Muscle of arm (tissue), 1 donor: ENCODE measurements at regions not wholly inside any gene's neighbourhood (a gene's known extent, or its start where the extent isn't known, plus 50 kb on each side); places are given as distances from the start of the nearest gene placed in this dataset.
"Not testable (repeated sequence)": the region's sequence is repeated elsewhere in the genome, so short reads cannot be mapped to it uniquely, and the experiment has no call there.

ENCODE experiments used
- DNase-seq: peaks from one replicate; pipeline ENCODE4 v3.0.0-alpha.2; 2013

DNA sequence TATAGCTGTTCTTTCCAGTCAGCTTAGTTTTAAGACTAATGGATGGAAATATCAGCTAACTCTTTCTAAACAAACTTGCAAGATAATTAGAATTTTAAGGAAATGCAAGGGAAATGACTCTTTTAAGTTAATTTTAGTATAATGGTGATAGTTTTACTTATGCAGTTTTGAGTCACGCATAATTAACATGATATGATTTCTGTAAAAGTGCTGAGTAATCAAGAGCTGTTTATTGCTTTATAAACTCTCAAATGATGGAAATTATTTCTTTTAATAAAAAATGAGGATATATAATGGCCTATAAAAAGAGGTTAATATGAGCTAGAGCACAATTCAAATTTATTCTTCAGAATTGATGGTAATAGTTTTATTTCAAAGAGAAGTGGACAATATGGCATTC lies 385.9 kb downstream of the GLUD2 start:
- DNase-seq: no peak

DNA sequence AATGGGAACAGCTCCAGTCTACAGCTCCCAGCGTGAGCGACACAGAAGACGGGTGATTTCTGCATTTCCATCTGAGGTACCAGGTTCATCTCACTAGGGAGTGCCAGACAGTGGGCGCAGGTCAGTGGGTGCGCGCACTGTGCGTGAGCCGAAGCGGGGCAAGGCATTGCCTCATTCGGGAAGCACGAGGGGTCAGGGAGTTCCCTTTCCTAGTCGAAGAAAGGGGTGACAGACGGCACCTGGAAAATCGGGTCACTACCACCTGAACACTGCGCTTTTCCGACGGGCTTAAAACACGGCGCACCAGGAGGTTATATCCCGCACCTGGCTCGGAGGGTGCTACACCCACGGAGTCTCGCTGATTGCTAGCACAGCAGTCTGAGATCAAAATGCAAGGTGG lies 390.3 kb downstream of the GLUD2 start:
- DNase-seq: not testable (repeated sequence)

DNA sequence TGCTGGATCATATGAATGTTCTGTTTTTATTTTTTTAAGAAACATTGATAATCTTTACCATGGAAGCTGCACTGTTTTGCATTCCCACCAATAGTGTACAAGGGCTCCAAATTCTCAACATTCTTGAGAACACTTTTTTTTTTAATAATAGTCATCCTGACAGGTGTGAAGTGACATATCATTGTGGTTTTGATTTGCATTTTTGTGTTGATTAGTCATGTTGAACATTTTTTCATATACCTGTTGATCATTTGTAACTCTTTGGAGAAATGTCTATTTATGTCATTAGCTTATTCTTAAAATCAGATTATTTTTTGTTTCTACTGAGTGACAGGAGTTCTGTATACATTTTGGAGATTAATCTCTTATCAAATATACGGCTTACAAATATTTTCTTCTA lies 408.5 kb downstream of the GLUD2 start:
- no peak for DNase-seq

- no peak for DNase-seq
Observed at GRCh38 chrX:121456315-121456714, 408.9 kb downstream of the GLUD2 start.

DNA sequence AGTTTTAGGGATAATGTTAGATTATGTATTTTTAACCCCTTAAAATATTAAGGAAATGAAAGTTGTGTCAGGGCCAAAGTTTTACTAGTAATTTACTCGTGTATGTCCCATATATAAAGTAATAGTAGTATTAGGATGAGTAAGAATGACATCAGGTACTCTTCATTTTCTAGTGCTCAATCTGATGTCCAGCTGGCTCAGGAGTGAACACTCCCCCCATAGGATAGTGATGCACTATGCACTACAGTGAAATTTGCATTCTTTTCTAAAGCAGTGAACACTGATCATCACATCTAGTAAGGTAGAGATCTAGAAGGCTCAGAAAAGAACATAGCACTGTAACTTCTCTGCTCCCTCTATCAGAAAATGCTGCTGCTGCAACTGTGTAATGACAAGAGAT lies 409.7 kb downstream of the GLUD2 start:
- DNase-seq: no peak

GRCh38 chrX:121479406-121479805 lies 432.0 kb downstream of the GLUD2 start:
- DNase-seq: no peak

GRCh38 chrX:121496966-121497365 lies 449.6 kb downstream of the GLUD2 start:
- DNase-seq: no peak

DNA sequence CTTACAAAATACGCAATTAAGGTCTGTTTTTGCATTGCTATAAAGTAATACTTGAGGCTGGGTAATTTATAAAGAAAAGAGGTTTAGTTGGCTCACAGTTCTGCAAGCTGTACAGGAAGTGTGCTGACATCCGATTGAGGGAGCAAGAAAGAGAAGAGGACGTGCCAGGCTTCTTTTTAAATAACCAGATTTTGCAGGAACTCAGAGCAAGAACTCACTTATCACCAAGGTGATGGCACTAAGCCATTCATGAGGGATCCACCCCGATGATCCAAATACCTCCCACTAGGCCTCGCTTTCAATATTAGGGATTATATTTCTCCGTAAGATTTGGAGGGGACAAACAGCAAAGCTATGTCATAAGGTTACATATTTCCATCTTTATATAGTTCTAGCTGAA lies 456.7 kb downstream of the GLUD2 start:
- DNase-seq: no peak

DNA sequence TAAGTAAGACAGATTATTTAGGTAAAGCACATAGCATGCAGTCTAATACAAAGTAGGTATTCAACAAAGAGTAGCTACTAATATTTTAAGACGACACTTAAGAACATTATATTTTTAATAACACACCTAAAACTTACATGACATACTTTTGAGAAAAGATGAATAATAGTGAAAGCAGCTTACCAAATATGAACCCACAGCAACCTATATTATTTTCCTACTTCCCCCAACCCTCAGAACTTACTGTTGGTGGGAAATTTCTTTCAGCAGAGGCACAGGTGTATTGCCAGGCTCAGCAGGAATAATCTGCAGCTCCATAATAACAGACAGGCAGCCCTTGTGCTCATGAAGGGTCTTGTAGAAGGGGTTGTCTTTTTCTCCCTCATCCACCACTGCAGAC lies 498.9 kb downstream of the GLUD2 start:
- DNase-seq: no peak

DNA sequence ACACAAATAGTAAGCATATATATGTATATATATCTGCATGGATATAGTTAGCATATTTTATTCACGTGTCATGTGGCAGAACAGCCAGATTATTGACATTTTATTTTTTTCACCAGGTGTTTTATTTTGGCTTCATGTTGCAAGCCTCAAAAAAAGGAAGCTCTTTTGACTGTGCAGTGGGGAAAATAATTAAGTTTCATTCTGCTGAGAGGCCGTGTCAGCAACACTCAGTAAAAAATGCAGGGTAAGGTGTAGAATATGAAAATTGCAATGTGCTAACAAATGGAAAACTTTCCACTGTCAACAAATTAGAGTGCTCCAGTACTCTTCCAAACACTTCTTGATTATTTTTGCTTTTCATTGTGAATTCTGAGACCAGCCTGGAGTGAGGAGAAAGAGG lies 511.5 kb downstream of the GLUD2 start:
- DNase-seq: no peak

DNA sequence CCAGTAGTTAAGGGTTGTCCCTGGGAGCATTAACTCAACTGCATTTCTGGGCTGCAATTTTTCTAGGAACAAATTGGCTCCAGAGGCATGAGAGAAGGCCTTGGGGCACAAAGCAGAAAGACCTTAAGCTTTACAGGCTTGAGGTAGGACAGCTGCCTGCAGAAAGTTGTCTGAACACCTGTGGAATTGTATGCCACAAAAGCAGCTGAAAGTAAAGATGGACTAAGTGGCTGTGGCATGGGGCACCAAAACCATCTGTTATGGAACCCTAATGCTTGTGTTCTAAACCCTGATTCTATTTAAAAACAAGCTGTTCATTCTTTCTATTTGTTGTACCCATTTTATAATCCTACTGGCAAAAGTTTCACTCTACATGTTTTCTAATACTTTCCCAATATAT lies 515.2 kb downstream of the GLUD2 start:
- no peak for DNase-seq

GRCh38 chrX:121569609-121570008 lies 522.2 kb downstream of the GLUD2 start:
- DNase-seq: no peak

- DNase-seq: no peak
Observed at GRCh38 chrX:121570072-121570841, 522.8 kb downstream of the GLUD2 start.

DNA sequence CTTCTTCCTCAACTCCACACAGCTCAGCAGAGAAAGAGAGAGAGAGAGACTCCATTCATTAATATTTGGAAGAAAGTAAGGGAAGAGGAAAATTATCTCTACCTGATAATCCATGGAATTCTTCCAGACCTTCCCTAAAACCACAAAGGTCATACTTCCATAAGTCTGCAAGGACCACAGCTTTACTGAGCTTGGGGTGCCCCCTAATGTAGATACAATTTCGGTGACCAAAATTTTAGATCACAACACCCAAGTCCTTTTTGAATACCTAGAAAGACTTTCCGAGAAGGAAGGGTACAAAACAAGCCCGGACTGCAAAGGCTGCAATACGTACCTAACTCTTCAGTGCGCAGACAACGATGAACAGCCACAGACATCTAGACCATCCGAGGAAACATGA lies 523.9 kb downstream of the GLUD2 start:
- DNase-seq: no peak

DNA sequence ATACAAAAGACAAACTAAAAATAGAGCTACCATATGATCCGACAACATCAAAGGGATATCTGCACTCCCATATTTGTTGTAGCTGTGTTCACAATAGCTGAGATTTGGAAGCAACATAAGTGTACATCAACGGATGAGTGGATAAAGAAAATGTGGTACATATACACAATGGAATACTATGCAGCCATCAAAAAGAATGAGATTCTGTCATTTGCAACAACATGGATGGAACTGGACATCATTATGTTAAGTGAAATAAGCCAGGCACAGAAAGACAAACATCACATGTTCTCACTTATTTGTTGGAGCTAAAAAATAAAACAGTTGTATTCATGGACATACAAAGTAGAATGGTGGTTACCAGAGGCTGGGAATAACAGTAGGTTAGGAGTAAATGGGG lies 527.0 kb downstream of the GLUD2 start:
- not testable (repeated sequence) for DNase-seq

DNA sequence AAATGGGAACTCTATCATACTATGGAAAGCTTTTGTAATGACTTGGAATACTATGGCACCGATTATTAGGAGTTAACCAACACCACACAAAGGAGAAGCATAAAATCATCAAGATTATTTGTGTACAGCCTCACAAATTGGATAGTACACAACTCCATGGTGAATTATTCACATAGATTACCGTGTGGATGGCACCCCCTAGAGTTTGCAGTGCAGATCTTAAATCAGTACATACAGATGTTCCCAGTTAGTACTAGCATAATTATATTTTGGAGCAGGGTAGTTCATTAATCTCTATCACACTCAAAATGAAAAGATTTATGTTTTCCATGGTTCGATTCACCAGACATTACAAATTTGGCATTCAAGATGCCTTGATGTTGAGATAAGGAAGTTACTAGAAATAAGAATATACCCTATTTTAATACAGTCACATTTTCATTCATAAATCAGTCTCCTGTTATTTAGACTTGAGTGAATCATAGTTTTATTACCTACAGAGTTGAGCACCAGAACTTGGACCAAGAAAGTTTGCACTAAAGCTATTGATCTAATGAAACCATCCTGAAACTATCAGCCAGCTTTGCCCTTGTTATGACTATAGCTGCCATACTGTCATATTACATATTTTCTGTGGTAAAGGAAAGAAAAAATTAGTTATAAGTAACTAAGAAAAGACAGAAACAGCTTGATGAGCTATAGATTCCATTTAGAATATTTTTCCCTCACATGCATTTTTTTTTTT lies 531.8 kb downstream of the GLUD2 start:
- DNase-seq: no peak

DNA sequence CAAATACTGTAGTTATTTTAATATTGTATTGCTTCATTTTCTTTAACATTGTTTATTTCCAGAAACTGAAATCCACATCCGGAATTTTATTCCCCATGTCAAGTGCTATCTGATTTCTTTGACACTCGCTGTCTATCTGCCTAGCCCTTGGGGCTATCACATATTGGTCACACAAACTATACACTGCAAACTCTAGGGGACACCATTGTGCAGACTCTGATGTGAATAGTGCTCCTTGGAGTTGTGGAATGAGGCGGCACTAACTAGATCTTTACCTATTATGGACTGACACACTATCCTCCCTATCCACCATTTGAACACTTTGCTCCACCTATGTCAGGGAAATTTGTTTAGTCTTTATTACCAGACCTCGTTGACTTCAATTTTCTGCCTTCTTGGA lies 534.5 kb downstream of the GLUD2 start:
- DNase-seq: no peak

DNA sequence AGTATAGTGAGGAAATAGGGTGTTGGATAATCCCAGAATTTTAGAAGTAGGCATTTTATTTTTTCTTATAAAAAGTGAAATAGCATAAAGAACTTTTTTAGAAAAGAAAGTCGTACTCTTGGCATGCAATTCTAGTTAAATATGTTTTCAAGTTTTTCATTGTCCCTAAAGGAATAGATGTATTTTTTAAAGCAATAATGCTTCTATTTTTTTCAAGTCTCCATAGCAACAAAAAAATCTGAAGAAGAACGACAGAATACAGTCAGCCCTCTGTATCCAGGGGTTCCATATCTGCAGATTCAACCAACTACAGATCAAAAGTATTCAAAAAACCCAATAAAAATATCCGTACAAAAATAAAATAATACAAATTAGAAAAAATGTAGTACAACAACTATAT lies 538.2 kb downstream of the GLUD2 start:
- peak; percentile 7 for DNase-seq

- no peak for DNase-seq
Observed at GRCh38 chrX:121592884-121593283, 545.5 kb downstream of the GLUD2 start.

- no peak for DNase-seq
Observed at GRCh38 chrX:121598356-121598755, 550.9 kb downstream of the GLUD2 start.

DNA sequence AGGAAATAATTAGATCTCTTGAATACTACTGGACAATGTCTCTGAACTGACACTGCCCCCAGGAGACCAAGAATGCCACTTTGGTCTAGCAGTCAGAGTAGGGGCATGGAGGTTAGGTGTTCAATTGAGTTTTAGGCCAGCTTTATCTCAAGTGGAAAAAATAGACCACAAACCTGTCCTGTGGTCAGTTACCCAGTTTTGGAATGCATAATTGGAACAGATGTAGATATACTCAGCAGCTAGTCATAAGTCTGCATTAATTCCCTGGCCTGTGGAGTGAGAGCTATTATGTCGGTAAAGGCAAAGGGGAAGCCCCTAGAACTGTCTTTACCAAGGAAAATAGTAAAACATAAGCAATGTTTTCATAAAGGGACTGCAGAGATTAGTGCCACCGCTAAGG lies 587.7 kb downstream of the GLUD2 start:
- no peak for DNase-seq

GRCh38 chrX:121639781-121640180 lies 592.4 kb downstream of the GLUD2 start:
- DNase-seq: no peak

- DNase-seq: no peak
Observed at GRCh38 chrX:121641560-121641959, 594.1 kb downstream of the GLUD2 start.

- no peak for DNase-seq
Observed at GRCh38 chrX:121642415-121642814, 595.0 kb downstream of the GLUD2 start.
